Neural cell (in vitro differentiated cells): ENCODE measurements at regions not wholly inside any gene's neighbourhood (a gene's known extent, or its start where the extent isn't known, plus 50 kb on each side); places are given as distances from the start of the nearest gene placed in this dataset.

ENCODE experiments used
- EP300 ChIP-seq: fragments of 450-650 bp; conservative IDR thresholded peaks from 2 replicates; pipeline ENCODE4 v1.6.1; 2014; ENCODE audit warnings: antibody characterized with exemption, mild to moderate bottlenecking, moderate library complexity; ENCODE audit not compliant: poor library complexity, severe bottlenecking
- POLR2AphosphoS5 ChIP-seq: IDR thresholded peaks from 2 replicates; pipeline ENCODE4 v1.6.1; 2012
- RAD21 ChIP-seq: fragments of 450-650 bp; conservative IDR thresholded peaks from 2 replicates; pipeline ENCODE4 v1.6.1; 2014; ENCODE audit warnings: antibody characterized with exemption, mild to moderate bottlenecking, moderate library complexity
- TF ChIP-seq, protein P1 (sequence below): fragments of 450-650 bp; IDR thresholded peaks from 2 replicates; pipeline ENCODE4 v1.5.1; 2014; ENCODE audit warnings: antibody characterized with exemption, mild to moderate bottlenecking, moderate library complexity; ENCODE audit not compliant: poor library complexity, severe bottlenecking

DNA sequence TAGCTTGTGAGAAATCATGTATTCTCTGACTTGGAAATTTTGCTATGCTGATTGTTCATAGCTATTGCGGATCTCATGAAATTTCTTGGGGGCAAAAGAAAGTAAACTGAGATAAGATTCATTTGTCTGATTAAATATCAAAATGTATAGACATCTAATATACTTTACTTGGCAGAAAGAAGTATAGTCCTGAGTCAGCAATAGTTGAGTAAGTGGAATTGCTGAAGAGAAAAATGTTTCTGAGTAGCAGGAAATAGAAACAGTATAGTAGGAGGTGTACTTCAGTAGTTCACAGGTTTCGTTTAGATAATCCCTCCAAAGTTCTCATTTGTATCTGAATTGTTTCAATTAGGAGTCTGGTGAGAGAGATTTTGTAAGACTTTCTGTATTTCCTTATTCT lies 705.9 kb downstream of the MCTP2 start:
- TF ChIP-seq, protein P1, sequence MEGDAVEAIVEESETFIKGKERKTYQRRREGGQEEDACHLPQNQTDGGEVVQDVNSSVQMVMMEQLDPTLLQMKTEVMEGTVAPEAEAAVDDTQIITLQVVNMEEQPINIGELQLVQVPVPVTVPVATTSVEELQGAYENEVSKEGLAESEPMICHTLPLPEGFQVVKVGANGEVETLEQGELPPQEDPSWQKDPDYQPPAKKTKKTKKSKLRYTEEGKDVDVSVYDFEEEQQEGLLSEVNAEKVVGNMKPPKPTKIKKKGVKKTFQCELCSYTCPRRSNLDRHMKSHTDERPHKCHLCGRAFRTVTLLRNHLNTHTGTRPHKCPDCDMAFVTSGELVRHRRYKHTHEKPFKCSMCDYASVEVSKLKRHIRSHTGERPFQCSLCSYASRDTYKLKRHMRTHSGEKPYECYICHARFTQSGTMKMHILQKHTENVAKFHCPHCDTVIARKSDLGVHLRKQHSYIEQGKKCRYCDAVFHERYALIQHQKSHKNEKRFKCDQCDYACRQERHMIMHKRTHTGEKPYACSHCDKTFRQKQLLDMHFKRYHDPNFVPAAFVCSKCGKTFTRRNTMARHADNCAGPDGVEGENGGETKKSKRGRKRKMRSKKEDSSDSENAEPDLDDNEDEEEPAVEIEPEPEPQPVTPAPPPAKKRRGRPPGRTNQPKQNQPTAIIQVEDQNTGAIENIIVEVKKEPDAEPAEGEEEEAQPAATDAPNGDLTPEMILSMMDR, result no peak
- TF ChIP-seq EP300 (no peak), POLR2AphosphoS5 (no peak), RAD21 (no peak)
